HFFc6 (cell line): ENCODE measurements at regions not wholly inside any gene's neighbourhood (a gene's known extent, or its start where the extent isn't known, plus 50 kb on each side); places are given as distances from the start of the nearest gene placed in this dataset.

ENCODE experiments used
- DNase-seq: peaks from one replicate; pipeline ENCODE4 v3.0.0-alpha.2; 2018
- H3K27ac Mint-ChIP-seq: 2 replicates; pipeline ENCODE4 v1.8.0; 2020; ENCODE audit warnings: mild to moderate bottlenecking, mixed read lengths
- H3K27me3 Mint-ChIP-seq: 2 replicates; pipeline ENCODE4 v1.8.0; 2021; ENCODE audit warnings: mild to moderate bottlenecking, moderate library complexity, mixed read lengths; ENCODE audit not compliant: insufficient read depth
- H3K36me3 Mint-ChIP-seq: 2 replicates; pipeline ENCODE4 v1.8.0; 2021; ENCODE audit warnings: low read depth, mixed read lengths
- H3K4me1 Mint-ChIP-seq: 2 replicates; pipeline ENCODE4 v1.8.0; 2020; ENCODE audit warnings: low read depth, mixed read lengths
- H3K4me3 Mint-ChIP-seq: 2 replicates; pipeline ENCODE4 v1.8.0; 2020; ENCODE audit warnings: mild to moderate bottlenecking, moderate library complexity, mixed read lengths
- H3K9me3 Mint-ChIP-seq: 2 replicates; pipeline ENCODE4 v1.8.0; 2020; ENCODE audit warnings: mild to moderate bottlenecking, mixed read lengths
- TF ChIP-seq, protein P1 (sequence below): fragments of 200-600 bp; sonication (generic); IDR thresholded peaks from 2 replicates; pipeline ENCODE4 v1.5.0; 2021; ENCODE audit warnings: antibody characterized with exemption, mild to moderate bottlenecking

- no peaks in the 10 kb centered on the region for H3K36me3 Mint-ChIP-seq
- H3K4me1 Mint-ChIP-seq = no peaks in the 10 kb centered on the region
- no peaks in the 10 kb centered on the region for H3K9me3 Mint-ChIP-seq
- DNase-seq = no peak
- TF ChIP-seq, protein P1, sequence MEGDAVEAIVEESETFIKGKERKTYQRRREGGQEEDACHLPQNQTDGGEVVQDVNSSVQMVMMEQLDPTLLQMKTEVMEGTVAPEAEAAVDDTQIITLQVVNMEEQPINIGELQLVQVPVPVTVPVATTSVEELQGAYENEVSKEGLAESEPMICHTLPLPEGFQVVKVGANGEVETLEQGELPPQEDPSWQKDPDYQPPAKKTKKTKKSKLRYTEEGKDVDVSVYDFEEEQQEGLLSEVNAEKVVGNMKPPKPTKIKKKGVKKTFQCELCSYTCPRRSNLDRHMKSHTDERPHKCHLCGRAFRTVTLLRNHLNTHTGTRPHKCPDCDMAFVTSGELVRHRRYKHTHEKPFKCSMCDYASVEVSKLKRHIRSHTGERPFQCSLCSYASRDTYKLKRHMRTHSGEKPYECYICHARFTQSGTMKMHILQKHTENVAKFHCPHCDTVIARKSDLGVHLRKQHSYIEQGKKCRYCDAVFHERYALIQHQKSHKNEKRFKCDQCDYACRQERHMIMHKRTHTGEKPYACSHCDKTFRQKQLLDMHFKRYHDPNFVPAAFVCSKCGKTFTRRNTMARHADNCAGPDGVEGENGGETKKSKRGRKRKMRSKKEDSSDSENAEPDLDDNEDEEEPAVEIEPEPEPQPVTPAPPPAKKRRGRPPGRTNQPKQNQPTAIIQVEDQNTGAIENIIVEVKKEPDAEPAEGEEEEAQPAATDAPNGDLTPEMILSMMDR = no peak
- H3K27me3 Mint-ChIP-seq = peaks cover 10% of the 10 kb centered on the region; the same call in 1 of the 2 replicates
- no peak overlapping the region for H3K27ac Mint-ChIP-seq
- H3K4me3 Mint-ChIP-seq = no peak overlapping the region
Observed at GRCh38 chr18:26640541-26640940, 92.2 kb upstream of the KCTD1 start.

GRCh38 chr18:26639149-26639548 is 90.8 kb upstream of the KCTD1 start:
- TF ChIP-seq, protein P1 = no peak
- no peak for DNase-seq
- H3K36me3 Mint-ChIP-seq = no peaks in the 10 kb centered on the region
- H3K27me3 Mint-ChIP-seq = peaks cover 8% of the 10 kb centered on the region; the same call in 1 of the 2 replicates
- H3K4me3 Mint-ChIP-seq = no peak overlapping the region
- no peaks in the 10 kb centered on the region for H3K9me3 Mint-ChIP-seq
- no peaks in the 10 kb centered on the region for H3K4me1 Mint-ChIP-seq
- no peak overlapping the region for H3K27ac Mint-ChIP-seq

- TF ChIP-seq, protein P1 = no peak
- H3K27me3 Mint-ChIP-seq = peaks cover 6% of the 10 kb centered on the region; the same call in 1 of the 2 replicates
- H3K36me3 Mint-ChIP-seq = no peaks in the 10 kb centered on the region
- H3K4me1 Mint-ChIP-seq = no peaks in the 10 kb centered on the region
- DNase-seq = no peak
- no peak overlapping the region for H3K4me3 Mint-ChIP-seq
- H3K27ac Mint-ChIP-seq = no peak overlapping the region
- H3K9me3 Mint-ChIP-seq = no peaks in the 10 kb centered on the region
Observed at GRCh38 chr18:26637983-26638382, 89.6 kb upstream of the KCTD1 start.

DNA sequence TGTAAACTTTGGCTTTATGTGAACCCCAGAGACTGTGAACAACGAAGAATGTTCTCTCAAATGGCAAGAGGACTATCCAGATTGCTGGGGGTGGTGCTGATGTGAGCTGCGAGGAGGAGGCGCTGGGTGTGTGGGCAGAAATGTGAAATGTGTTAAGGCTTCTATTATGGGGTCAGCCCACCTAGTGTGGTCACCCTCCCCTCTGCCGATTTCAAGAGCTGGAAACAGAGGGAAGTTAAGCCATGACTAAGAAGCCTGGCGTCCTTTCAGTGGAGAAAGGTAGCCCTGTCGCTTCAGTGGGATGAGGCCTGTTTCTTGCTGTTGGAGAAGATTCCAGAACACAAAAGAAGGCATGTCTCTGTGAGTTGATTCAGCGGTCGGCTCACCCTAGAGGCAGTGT is 89.0 kb upstream of the KCTD1 start:
- no peaks in the 10 kb centered on the region for H3K36me3 Mint-ChIP-seq

DNA sequence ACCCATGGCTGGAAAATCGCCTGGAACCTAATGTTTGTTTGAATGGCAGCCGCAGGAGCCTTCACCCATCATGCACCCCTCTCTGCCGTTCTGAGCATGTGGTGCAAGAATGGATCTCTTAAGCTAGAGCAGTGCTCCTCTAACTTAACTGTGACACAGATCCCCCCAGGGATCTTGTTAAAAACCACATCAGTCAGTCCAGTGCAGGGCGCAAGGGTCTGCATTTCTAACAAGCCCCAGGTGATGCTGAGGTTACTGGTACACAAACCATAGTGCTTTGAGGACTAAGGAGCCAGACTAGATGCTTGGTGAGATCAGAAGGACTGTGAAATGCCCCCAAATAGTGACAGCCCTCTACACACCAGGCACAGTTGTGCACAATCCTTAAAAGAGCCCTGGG is 87.1 kb upstream of the KCTD1 start:
- Mint-ChIP-seq H3K36me3 (no peaks in the 10 kb centered on the region), H3K27ac (no peak overlapping the region), H3K9me3 (no peaks in the 10 kb centered on the region), H3K4me1 (no peaks in the 10 kb centered on the region), H3K4me3 (no peak overlapping the region), H3K27me3 (no peaks in the 10 kb centered on the region; the same call in 1 of the 2 replicates)
- DNase-seq = no peak
- TF ChIP-seq, protein P1 = no peak

More for the DNA sequence above, 89.0 kb upstream of the KCTD1 start:
- Mint-ChIP-seq H3K4me3 (no peak overlapping the region), H3K9me3 (no peaks in the 10 kb centered on the region), H3K27ac (no peak overlapping the region), H3K27me3 (peaks cover 4% of the 10 kb centered on the region; the same call in 1 of the 2 replicates), H3K4me1 (no peaks in the 10 kb centered on the region)
- DNase-seq = no peak
- TF ChIP-seq, protein P1 = no peak

DNA sequence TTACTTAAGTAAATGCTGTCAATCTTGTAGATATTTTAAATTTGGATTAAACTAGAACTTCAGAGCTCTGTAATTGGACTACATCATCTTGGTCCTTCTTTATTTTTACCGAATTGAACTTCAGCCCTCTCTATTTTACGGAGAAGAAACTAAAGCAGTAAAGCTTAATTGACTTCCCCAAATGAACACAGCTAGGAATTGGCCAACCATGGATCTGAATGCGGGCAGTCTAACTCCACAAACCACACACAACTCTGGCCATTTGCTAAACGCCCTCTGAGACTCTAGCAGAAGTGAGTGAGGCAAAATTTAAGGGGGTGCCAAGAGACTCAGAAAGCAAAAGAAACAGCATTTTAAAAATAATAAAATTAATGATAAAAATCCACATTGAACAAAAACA is 86.3 kb upstream of the KCTD1 start:
- TF ChIP-seq, protein P1 = no peak
- Mint-ChIP-seq H3K4me1 (no peaks in the 10 kb centered on the region), H3K27ac (no peak overlapping the region), H3K27me3 (no peaks in the 10 kb centered on the region; the same call in none of the 2 replicates), H3K9me3 (no peaks in the 10 kb centered on the region), H3K36me3 (no peaks in the 10 kb centered on the region), H3K4me3 (no peak overlapping the region)
- no peak for DNase-seq
